NCI-H345 (cell line): ENCODE measurements at regions not wholly inside any gene's neighbourhood (a gene's known extent, or its start where the extent isn't known, plus 50 kb on each side); places are given as distances from the start of the nearest gene placed in this dataset.
A peak's percentile ranks its signal among the peaks of the same experiment; 100 is the strongest.
"Not testable (repeated sequence)": the region's sequence is repeated elsewhere in the genome, so short reads cannot be mapped to it uniquely, and the experiment has no call there.

ENCODE experiments used
- DNase-seq: peaks from one replicate; lab custom pipeline; 2025; lab: John Stamatoyannopoulos, UW

GRCh38 chr15:87752250-87752951 lies 504.1 kb downstream of the NTRK3 start:
- peak; percentile 31 for DNase-seq

- no peak for DNase-seq
These were observed 508.1 kb downstream of the NTRK3 start for GRCh38 chr15:87748483-87748882.

GRCh38 chr15:87747087-87747486 lies 509.5 kb downstream of the NTRK3 start:
- no peak for DNase-seq

GRCh38 chr15:87746333-87746732 lies 510.2 kb downstream of the NTRK3 start:
- no peak for DNase-seq

- no peak for DNase-seq
These were observed 511.7 kb downstream of the NTRK3 start for GRCh38 chr15:87744815-87745214.

GRCh38 chr15:87743562-87743961 lies 513.0 kb downstream of the NTRK3 start:
- DNase-seq: no peak

- DNase-seq: no peak
These were observed 515.2 kb downstream of the NTRK3 start for GRCh38 chr15:87741350-87741749.

GRCh38 chr15:87740655-87741344 lies 515.7 kb downstream of the NTRK3 start:
- DNase-seq: no peak

- DNase-seq: no peak
These were observed 516.7 kb downstream of the NTRK3 start for GRCh38 chr15:87739866-87740265.

- no peak for DNase-seq
These were observed 517.5 kb downstream of the NTRK3 start for GRCh38 chr15:87739081-87739480.

GRCh38 chr15:87737460-87737859 lies 519.1 kb downstream of the NTRK3 start:
- not testable (repeated sequence) for DNase-seq

- no peak for DNase-seq
These were observed 519.6 kb downstream of the NTRK3 start for GRCh38 chr15:87736891-87737389.

- no peak for DNase-seq
These were observed 520.1 kb downstream of the NTRK3 start for GRCh38 chr15:87736401-87736800.

GRCh38 chr15:87735522-87735921 lies 521.0 kb downstream of the NTRK3 start:
- DNase-seq: no peak

- DNase-seq: no peak
These were observed 521.8 kb downstream of the NTRK3 start for GRCh38 chr15:87734571-87735373.

GRCh38 chr15:87733977-87734376 lies 522.6 kb downstream of the NTRK3 start:
- no peak for DNase-seq

- peak; percentile 6 for DNase-seq
These were observed 523.0 kb downstream of the NTRK3 start for GRCh38 chr15:87733541-87733941.

- DNase-seq: no peak
These were observed 523.6 kb downstream of the NTRK3 start for GRCh38 chr15:87732976-87733375.

GRCh38 chr15:87731630-87732029 lies 524.9 kb downstream of the NTRK3 start:
- DNase-seq: no peak

GRCh38 chr15:87730706-87731105 lies 525.8 kb downstream of the NTRK3 start:
- no peak for DNase-seq

- no peak for DNase-seq
These were observed 527.5 kb downstream of the NTRK3 start for GRCh38 chr15:87728998-87729397.

- DNase-seq: no peak
These were observed 529.5 kb downstream of the NTRK3 start for GRCh38 chr15:87727073-87727472.

- no peak for DNase-seq
These were observed 532.2 kb downstream of the NTRK3 start for GRCh38 chr15:87724330-87724729.
